GM18519 (cell line): ENCODE measurements at regions not wholly inside any gene's neighbourhood (a gene's known extent, or its start where the extent isn't known, plus 50 kb on each side); places are given as distances from the start of the nearest gene placed in this dataset.
A peak's percentile ranks its signal among the peaks of the same experiment; 100 is the strongest.

Source experiments
- ATAC-seq: cut with Tn5 transposase; IDR thresholded peaks from one replicate; pipeline ENCODE4 v1.9.1; 2021; ENCODE audit warnings: mild to moderate bottlenecking, moderate library complexity; ENCODE audit not compliant: unreplicated experiment, low FRiP score

DNA sequence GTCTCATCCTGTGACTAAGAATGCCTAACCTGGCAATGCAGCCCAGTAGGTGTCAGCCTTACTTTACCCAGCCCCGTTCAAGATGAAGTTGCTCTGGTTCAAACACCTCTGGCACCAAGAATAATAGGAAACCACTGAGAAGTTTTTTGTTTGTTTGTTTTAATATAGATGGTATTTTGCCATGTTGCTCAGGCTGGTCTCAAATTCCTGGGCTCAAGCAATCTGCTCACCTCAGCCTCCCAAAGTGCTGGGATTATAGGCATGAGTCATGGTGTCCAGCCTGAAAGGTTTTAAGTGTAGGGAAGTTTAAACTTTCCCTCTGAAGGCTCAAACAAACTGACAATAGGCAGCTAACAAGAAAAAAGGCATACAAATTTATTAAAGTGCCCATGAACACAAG is 51.2 kb upstream of the ABCC4 start:
- ATAC-seq, result no peak

DNA sequence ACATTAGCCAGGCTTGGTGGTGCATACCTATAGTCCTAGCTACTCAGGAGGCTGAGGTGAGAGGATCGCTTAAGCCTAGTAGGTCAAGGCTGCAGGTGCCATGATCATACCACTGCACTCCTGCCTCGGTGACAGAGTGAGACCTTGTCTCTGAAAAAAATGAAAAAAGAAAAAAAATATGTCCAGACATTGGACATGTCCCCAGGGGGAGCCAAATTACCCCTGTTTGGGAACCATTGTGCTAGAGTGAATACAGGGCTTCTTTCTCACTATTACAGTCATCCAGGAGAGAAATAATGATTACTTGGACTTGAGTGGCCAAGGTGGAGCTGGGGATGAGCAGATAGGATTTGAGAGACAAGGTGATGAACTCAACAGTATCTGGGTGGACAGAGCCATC is 52.9 kb upstream of the ABCC4 start:
- no peak for ATAC-seq

DNA sequence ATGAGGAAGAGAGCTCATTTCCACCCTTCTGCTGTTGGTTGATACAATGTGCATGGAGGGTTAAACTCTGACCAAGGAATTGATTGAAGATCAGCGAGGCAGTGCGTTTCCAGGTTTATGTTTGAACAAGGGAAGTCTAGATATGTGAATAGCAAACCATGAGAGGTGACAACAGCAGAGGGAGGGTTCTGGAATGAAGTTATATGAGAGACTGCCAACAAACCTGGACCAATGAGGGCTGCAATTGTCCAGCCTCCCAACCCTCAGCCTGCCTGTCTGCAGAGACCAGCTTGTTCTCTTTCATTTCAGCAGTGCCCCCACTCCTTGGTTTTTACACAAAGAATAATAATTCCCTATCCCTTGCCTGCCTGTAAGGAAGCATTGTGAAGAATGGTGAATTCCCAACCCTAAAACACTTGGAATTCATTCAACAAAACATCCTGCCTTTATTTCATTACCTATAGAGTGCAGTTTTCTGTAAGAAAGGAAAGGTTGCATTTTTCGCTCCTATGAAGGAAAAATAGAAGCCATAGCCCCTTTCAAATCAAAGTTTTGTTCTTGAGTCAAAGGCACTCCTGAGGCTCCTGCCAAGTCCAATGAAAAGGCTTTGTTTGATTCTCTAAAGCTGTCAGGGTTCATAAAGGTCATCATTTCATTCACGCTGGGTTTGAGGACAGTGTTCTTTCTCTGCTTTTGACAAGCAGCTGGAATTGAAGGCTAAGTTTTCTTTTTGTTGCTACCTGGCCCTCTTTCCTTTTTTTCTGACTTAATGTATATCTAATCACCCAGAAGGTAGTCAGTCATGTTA is 53.6 kb upstream of the ABCC4 start:
- no peak for ATAC-seq

DNA sequence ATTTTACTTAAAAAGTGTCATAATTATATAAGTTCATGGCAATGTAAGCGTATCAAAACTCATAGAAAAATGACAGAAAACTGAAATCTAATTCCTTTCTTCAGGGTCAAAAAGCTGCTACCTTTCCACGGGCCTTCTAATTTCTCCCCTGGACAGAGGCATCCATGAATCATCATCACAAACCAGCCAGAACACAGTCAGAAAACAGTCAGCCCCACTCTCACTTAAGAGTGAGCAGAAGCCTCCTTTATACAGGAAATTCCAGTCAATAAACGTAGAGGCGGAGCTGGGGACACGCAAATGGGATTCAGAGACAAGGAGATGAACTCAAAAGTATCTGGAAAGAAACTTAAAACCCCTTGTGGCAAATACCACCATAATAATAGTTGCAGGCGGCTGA is 54.2 kb upstream of the ABCC4 start:
- no peak for ATAC-seq

DNA sequence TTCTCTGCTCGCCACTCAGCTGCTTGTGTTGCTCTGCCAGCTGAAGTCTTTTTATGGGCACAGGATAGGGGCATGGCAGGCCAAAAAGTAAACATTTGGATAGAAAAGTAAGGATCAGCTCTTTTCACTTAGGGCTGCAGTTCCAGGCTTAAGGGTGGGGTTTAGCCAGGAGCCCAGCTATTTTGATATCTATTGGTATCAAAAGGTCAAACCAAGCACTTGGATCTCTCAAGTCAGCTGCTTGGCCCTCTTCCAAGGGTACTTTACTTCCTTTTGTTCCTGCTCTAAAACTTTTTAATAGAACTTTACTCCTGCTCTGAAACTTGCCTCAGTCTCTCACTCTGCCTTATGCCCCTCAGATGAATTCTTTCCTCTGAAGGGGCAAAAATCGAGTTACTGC is 55.7 kb upstream of the ABCC4 start:
- ATAC-seq, result no peak

DNA sequence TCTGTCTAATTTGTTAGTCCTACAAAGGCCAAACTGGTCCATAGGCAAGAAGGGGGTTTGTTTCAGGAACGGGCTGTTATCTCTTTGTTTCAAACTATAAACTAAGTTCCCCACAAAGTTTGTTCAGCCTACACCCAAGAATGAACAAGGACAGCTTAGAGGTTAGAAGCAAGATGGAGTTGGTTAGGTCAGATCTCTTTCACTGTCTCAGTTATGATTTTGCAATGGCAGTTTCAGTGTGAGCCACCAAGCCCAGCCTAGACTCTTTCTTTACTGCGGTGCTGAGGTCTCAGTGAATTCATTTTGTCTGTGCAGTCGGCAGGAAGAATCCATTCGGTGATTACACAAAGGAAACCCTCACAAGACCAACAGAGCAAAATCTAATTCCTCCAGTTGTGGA is 56.6 kb upstream of the ABCC4 start:
- ATAC-seq, result no peak

DNA sequence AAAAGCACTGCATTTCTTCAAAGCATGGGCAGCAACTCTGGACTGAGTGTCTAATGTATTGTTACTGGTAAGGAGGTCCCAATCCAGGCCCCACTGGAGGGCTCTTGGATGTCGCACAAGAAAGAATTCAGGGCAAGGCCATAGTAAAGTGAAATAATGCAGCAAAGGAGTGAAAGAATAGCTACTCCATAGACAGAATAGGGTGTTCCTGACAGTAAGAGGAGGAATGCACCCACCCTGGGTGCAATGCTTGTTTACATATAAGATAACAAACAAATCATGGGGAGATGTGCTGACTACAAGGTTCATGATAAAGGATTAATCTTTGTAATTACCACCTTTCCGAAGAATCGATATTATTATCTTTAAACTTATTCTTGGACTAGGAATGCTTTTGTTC is 58.8 kb upstream of the ABCC4 start:
- ATAC-seq, result no peak

DNA sequence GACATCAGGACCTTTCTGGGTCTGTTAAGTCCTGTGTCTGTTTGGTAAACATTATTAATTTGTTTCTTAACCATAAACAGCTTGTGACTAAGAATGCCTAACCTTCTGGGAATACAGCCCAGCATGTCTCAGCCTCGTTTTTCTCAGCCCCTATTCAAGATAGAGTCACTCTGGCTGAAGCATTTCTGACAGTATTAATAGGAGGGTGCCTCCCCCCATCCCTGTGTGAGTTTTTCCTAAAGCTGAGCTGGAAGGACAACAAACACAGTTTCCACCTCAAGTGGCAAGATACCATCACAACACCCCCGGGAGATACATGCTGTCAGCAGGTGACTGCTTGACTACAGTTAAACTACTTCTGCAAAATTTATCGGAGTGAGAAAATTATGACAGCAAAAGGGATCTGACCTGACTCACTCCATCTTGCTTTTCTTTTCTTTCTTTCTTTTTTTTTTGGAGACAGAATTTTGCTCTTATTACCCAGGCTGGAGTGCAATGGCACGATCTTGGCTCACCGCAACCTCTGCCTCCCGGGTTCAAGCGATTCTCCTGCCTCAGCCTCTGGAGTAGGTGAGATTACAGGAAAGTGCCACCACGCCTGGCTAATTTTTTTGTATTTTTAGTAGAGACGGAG is 59.3 kb upstream of the ABCC4 start:
- no peak for ATAC-seq

DNA sequence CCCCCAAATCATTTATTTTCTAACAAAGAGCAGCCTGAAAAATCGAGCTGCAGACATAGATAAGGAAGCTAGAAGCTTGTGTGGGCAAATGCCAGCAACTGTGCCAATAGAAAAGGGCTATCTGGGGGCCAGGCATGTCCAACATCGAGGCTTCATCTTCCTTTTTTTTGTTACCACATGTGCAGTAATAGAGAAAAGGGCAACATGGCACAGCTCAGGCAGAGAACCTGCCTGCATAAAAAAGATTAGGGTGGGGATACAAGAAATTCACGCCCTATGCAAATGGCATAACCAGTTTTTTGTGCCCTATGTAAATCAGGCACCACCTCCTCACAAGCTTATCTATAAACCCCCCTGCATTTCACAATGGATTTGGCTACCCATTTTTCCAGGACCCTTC is 60.4 kb upstream of the ABCC4 start:
- ATAC-seq, result no peak

DNA sequence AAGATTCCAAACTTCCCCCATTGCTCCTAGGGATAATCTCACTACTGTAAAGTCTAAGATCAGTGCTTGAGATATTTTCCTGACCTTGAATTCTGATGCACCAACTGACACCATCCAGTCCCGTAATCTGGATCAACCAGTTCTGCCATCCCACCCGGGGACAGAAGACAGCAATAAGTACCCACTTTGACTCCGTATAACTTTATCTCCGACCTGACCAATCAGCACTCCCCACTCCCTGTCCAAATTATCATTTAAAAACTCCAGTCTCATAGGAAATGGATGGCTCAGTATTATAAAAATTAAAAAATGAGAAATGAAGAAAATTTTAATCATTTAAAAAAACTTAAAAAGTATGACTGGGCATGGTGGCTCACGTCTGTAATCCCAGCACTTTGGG is 61.4 kb upstream of the ABCC4 start:
- no peak for ATAC-seq

DNA sequence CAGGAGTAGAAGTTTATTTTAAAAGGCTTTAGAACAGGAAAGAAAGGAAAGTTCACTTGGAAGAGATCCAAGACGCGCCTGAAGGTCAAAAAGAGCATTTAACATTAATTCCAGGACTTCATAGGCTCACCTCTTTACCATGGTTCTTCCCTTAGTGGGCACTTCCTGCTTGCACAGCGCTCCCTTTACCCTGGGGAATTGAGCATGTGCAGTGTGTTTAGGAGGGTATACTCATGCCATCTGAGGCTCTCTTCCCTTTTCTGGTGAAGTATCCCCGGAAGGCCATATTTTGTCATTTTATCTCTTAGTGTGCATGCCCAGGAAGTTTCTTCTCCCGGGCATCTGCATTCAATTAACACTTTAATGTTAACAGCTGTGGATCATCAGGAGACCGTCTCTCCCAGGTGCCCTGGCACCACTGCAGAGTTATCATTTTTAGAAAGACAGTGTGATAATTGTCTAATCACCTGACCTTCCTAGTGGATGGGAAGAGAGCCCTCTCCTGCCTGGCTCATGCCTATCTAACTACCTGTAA is 66.1 kb upstream of the ABCC4 start:
- no peak for ATAC-seq

DNA sequence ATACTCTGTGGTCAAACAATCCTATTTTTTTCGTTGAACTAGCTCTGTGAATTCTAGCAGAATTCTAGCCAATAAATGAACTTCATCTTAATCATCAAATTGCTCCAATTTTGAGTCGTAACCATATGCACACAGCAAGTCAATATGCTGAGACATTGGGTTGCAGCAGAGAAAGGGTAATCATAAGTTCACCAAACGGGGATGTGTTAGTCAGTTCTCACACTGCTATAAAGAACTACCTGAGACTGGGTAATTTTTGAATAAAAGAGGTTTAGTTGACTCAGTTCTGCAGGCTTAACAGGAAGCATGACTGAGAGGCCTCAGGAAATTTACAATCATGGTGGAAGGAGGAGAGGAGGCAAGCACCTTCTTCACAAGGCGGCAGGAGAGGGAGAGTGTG is 67.7 kb upstream of the ABCC4 start:
- ATAC-seq, result no peak

DNA sequence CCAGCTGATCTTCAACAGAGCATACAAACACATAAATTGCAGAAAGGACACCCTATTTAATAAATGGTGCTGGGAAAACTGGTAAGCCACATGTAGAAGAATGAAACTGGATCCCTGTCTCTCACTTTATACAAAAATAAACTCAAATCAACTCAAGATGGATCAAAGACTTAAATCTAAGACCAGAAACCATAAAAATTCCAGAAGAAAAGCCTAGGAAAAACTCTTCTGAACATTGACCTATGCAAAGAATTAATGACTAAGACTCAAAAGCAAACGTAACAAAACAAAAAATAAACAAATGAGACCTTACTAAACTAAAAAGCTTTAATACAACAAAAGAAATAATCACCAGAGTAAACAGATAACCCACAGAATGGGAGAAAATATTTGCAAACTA is 74.5 kb upstream of the ABCC4 start:
- ATAC-seq, result no peak

DNA sequence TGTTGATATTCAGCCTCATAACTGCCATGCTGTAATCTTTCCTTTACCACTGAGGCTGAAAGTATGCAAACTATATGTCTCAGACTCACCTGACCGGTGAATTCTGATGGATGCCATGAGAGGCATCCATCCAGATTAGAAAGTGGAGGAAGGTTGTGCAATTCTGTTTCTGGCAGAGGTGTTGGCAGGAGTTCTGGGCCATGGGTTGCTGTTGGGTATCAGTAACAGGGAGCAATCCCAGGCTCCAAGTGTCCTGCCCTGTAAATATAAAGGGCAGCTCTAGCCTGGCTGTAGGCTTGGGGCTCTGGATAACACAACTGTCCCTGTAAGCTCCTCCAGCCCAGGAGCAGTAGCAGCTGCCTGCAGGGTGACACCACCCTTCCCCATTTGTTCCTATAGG is 77.4 kb upstream of the ABCC4 start:
- no peak for ATAC-seq

DNA sequence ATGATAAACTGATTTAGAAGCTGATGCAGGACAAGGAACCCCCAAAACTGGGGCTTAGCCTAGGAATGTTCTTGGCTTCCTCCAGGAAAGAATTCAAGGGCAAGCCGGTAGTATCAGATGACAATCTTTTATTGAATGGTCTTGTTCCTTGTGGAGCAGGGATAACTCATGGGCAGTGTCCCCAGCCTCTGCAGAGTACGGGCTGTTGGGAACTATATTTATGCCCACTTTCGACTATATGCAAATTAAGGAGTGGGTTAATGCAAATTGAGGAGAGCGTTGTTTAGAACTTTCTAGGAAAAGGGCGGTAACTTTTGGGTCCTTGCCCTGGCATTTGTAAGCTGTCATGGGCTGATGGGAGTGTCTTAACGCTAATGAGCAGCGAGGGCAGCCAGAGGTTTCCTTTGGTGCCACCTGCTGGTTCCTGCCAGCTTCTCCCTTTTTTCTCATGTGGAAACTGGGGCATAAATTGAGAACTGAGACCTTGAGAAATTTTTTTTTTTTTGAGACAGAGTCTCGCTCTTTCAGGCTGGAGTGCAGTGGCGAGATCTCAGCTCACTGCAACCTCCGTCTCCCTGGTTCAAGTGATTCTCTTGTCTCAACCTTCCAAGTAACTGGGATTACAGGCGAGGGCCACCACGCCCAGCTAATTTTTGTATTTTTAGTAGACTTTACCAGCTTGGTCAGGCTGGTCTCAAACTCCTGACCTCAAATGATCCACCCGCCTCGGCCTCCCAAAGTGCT is 79.4 kb upstream of the ABCC4 start:
- ATAC-seq, result peak; percentile 91

DNA sequence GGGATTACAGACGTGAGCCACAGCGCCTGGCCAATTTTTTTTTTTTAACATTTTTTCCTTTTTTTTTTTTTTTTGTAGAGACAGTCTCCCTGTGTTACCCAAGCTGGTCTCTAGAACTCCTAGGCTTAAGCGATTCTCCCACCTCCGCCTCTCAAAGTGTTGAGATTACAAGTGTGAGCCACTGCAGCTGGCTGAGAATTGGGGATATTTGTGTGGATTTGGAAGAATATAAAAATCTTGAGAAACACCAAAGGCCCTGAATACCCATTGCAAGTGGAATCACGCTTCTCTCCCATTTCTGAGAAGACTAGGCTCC is 79.9 kb upstream of the ABCC4 start:
- ATAC-seq, result no peak

DNA sequence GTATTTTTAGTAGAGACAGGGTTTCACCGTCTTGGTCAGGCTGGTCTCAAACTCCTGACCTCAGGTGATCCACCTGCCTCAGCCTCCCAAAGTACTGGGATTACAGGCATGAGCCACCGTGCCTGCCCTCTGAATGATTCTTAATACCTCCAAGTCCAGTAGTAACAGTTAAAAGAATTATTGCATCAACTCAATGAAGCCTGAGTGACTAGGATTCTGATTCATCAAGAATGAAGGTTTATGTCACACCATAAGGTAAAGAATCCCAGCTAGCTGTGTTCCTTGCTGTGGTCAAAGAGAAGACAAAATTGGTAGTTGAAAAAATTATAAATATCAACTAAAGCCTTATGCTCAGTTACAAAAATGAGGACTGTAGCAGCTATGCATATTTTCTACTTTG is 81.2 kb upstream of the ABCC4 start:
- no peak for ATAC-seq

DNA sequence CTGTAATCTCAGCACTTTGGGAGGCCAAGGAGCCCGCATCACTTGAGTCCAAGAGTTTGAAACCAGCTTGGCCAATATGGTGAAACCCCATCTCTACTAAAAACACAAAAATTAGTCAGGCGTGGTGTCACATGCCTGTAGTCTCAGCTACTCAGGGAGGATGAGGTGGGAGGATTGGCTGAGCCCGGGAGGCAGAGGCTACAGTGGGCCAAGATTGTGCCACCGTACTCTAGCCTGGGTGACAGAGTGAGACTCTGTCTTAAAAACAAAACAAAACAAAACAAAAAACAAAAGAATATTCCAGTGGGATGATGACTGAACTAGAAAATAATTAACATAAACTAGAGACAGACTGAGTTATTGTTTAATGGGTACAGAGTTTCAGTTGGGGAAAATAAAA is 81.7 kb upstream of the ABCC4 start:
- ATAC-seq, result no peak

DNA sequence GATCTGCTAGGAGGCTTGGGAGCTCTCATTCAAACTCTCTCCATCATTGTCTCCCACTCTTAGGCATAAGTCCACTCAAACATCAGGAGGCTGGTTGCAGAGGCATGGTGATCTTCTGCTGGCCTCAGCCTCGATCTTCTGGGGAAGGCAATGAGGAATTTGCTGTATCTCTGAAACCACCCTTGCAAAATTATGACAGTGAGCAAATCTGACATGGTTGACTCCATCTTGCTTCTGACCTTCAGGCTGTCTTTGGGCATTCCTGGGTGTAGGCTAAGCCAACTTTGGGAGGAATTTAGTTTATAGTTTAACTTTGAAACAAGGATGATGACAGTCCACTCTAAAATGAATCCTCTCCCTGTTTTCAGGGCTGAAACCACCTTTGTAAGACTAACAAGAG is 84.1 kb upstream of the ABCC4 start:
- ATAC-seq, result no peak

DNA sequence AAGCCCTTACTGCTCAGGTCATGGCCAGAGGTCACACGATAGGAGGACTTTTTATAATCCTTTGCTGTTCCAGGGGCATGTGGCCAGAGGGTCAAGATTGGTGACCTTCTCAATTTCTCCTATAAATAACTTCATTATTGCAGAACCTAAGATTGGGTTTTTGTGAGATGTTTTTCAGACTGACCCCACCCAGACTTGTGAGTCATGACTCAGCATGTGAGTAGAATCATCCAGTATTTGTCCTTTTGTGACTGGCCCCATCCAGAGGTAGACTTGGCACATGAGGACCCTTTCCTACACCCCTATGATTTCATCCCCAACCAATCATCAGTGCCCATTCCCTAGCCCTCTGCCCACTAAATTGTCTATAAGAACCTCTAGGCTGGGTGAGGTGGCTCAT is 84.5 kb upstream of the ABCC4 start:
- no peak for ATAC-seq

DNA sequence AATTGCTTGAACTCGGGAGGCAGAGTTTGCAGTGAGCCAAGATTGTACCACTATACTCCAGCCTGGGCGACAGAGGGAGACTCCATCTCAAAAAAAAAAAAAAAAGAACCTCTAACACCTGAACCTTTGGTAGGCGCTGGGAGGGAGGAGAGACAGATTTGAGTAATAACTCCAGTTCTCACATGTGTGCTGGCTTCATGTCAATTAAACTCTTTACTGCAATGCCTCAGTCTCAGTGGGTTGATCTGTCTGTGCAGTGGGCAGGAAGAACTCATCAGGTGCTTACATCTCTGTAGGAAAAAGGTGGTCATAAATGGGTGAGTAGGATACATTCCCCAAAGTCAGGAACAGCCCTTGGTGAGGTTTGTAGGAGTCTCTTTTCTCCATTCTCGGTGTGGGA is 85.1 kb upstream of the ABCC4 start:
- ATAC-seq, result no peak

DNA sequence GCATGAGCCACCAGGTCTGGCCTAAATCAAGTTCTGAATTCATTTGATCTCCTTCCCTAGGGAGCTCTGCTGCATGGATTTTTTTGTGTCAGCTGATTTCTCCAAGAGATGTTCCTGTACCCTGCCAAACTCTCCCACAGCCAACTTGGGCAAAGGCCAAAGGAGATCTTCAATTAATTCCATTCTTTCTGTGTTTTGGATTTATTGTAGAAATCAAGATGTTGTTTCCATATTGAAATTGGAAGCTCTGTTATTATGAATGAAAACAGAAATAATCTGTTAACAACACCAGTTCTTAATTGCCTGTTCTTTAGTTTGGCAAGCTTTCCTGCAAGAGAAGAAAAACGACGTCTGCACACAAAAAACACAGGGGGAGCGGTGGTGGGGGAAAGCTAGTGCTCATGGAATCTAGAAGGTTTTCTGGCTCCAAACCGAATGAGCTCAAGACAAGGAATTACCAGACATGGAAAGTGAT is 86.5 kb upstream of the ABCC4 start:
- no peak for ATAC-seq
